SU-DHL-6 (cell line): ENCODE measurements at regions not wholly inside any gene's neighbourhood (a gene's known extent, or its start where the extent isn't known, plus 50 kb on each side); places are given as distances from the start of the nearest gene placed in this dataset.

ENCODE experiments used
- H2AFZ ChIP-seq: fragments of 200-600 bp; sonication (generic); 2 replicates; pipeline ENCODE4 v1.6.1; 2014; ENCODE audit warnings: low read depth, mild to moderate bottlenecking, moderate library complexity, mixed read lengths, antibody characterized with exemption, low read length; ENCODE audit not compliant: severe bottlenecking
- H3F3A ChIP-seq: fragments of 200-600 bp; shearing (Covaris generic); 2 replicates; pipeline ENCODE4 v1.6.0; 2016; ENCODE audit warnings: antibody characterized with exemption, mild to moderate bottlenecking; ENCODE audit not compliant: insufficient read depth
- H3K27ac ChIP-seq: fragments of 200-600 bp; sonication (generic); 2 replicates; pipeline ENCODE4 v1.5.1; 2016; ENCODE audit warnings: low read depth, mild to moderate bottlenecking, low read length, moderate library complexity, mixed read lengths
- H3K27me3 ChIP-seq: fragments of 200-600 bp; sonication (generic), shearing (Covaris generic); 2 replicates; pipeline ENCODE4 v1.6.0; 2014; ENCODE audit warnings: mild to moderate bottlenecking, low read length
- H3K36me3 ChIP-seq: fragments of 200-600 bp; sonication (generic); 2 replicates; pipeline ENCODE4 v1.6.1; 2014; ENCODE audit warnings: mild to moderate bottlenecking, low read length, mixed read lengths
- H3K4me2 ChIP-seq: fragments of 300-600, 200-600 bp; shearing (Covaris generic), sonication (generic); 2 replicates; pipeline ENCODE4 v1.6.0; 2014; ENCODE audit warnings: low read length, low read depth, mild to moderate bottlenecking; ENCODE audit not compliant: poor library complexity, severe bottlenecking
- H3K4me3 ChIP-seq: fragments of 200-600 bp; sonication (generic); 2 replicates; pipeline ENCODE4 v1.5.1; 2014; ENCODE audit warnings: antibody characterized with exemption, low read length, mild to moderate bottlenecking, mixed read lengths; ENCODE audit not compliant: insufficient read depth, poor library complexity, severe bottlenecking
- H3K79me2 ChIP-seq: fragments of 200-600 bp; sonication (generic); 2 replicates; pipeline ENCODE4 v1.6.1; 2014; ENCODE audit warnings: mild to moderate bottlenecking, low read length, moderate library complexity; ENCODE audit not compliant: insufficient read depth
- H3K9ac ChIP-seq: fragments of 200-600 bp; sonication (generic); 2 replicates; pipeline ENCODE4 v1.7.0; 2014; ENCODE audit warnings: mild to moderate bottlenecking, low read length
- H3K9me2 ChIP-seq: fragments of 200-600 bp; sonication (generic); replicated peaks from 2 replicates; pipeline ENCODE4 v1.6.1; 2014; ENCODE audit warnings: low read length; ENCODE audit not compliant: insufficient read depth
- H3K9me3 ChIP-seq: fragments of 200-600 bp; sonication (generic); 2 replicates; pipeline ENCODE4 v1.6.1; 2014; ENCODE audit warnings: low read length, mixed read lengths; ENCODE audit not compliant: insufficient read depth
- H4K20me1 ChIP-seq: fragments of 200-600 bp; sonication (generic); 2 replicates; pipeline ENCODE4 v1.6.1; 2014; ENCODE audit warnings: low read depth, mild to moderate bottlenecking, antibody characterized with exemption, low read length, moderate library complexity, mixed read lengths
- CTCF ChIP-seq: fragments of 200-600 bp; sonication (generic); IDR thresholded peaks from one replicate; pipeline ENCODE4 v1.5.1; 2017; ENCODE audit warnings: antibody characterized with exemption, mild to moderate bottlenecking, low read length, moderate library complexity; ENCODE audit not compliant: insufficient read depth, poor library complexity, severe bottlenecking
- EZH2phosphoT487 ChIP-seq: fragments of 200-600 bp; sonication (generic), shearing (Covaris generic); conservative IDR thresholded peaks from 2 replicates; pipeline ENCODE4 v1.6.1; 2018; ENCODE audit warnings: mild to moderate bottlenecking, antibody characterized with exemption, low read length, moderate library complexity, mixed read lengths

GRCh38 chr14:49480979-49481498 lies 105.1 kb downstream of the RPS29 start:
- no peaks in the 10 kb centered on the region for H3K79me2 ChIP-seq
- no peak overlapping the region for H3K27ac ChIP-seq
- no peak overlapping the region for H3K9ac ChIP-seq
- H3K9me3 ChIP-seq: no peaks in the 10 kb centered on the region
- no peak overlapping the region for H2AFZ ChIP-seq
- no peak overlapping the region for H3K4me3 ChIP-seq
- TF ChIP-seq CTCF: no peak
- TF ChIP-seq EZH2phosphoT487: no peak
- H3K4me2 ChIP-seq: no peak overlapping the region
- no peaks in the 10 kb centered on the region for H3K27me3 ChIP-seq
- H3K9me2 ChIP-seq: no peaks in the 10 kb centered on the region
- no peaks in the 10 kb centered on the region for H3F3A ChIP-seq
- H3K36me3 ChIP-seq: no peaks in the 10 kb centered on the region
- H4K20me1 ChIP-seq: no peaks in the 10 kb centered on the region

GRCh38 chr14:49480053-49480760 lies 106.0 kb downstream of the RPS29 start:
- Histone ChIP-seq H3K4me2 (no peak overlapping the region), H3K36me3 (no peaks in the 10 kb centered on the region), H2AFZ (no peak overlapping the region), H3F3A (no peaks in the 10 kb centered on the region), H3K4me3 (no peak overlapping the region), H3K9me3 (no peaks in the 10 kb centered on the region), H3K9me2 (no peaks in the 10 kb centered on the region), H4K20me1 (no peaks in the 10 kb centered on the region), H3K79me2 (no peaks in the 10 kb centered on the region), H3K27ac (no peak overlapping the region), H3K27me3 (no peaks in the 10 kb centered on the region), H3K9ac (no peak overlapping the region)
- no peak for TF ChIP-seq CTCF
- TF ChIP-seq EZH2phosphoT487: no peak

- no peaks in the 10 kb centered on the region for H3K79me2 ChIP-seq
- no peak overlapping the region for H3K27ac ChIP-seq
- no peaks in the 10 kb centered on the region for H3K9me3 ChIP-seq
- TF ChIP-seq EZH2phosphoT487 (no peak), CTCF (no peak)
- no peak overlapping the region for H3K9ac ChIP-seq
- H3K27me3 ChIP-seq: no peaks in the 10 kb centered on the region
- no peak overlapping the region for H3K4me3 ChIP-seq
- H4K20me1 ChIP-seq: no peaks in the 10 kb centered on the region
- H3K9me2 ChIP-seq: no peaks in the 10 kb centered on the region
- H2AFZ ChIP-seq: no peak overlapping the region
- no peaks in the 10 kb centered on the region for H3F3A ChIP-seq
- no peaks in the 10 kb centered on the region for H3K36me3 ChIP-seq
- H3K4me2 ChIP-seq: no peak overlapping the region
Observed at GRCh38 chr14:49479432-49479831, 106.7 kb downstream of the RPS29 start.
